ENCODE measurements at regions not wholly inside any gene's neighbourhood (a gene's known extent, or its start where the extent isn't known, plus 50 kb on each side); places are given as distances from the start of the nearest gene placed in this dataset.

GRCh38 chr6:8213995-8214394 is 111.6 kb upstream of the EEF1E1 start:
- no peak for DNase-seq (ENCODE audit: low read depth)
- no peak overlapping the region for H3K4me3 ChIP-seq (ENCODE audit: low read depth, low read length)
- CTCF ChIA-PET: interaction anchor here (4.3 kb wide), 1 partner anchor 82 kb away, joined by 38 read pairs; no protein-coding TSS in a partner anchor
- no peaks in the 10 kb centered on the region for H3K36me3 ChIP-seq (ENCODE audit: control insufficient read depth, insufficient read depth, low read length)
- H3K27me3 ChIP-seq (ENCODE audit: control insufficient read depth, insufficient read depth, low read length): no peaks in the 10 kb centered on the region
- TF ChIP-seq CTCF (IDR thresholded peaks at IDR 0.05; ENCODE audit: insufficient read depth, low read depth, low read length): no peak
- POLR2A ChIA-PET: no interaction called here

- ChIA-PET CTCF (interaction anchor here (1.6 to 4.3 kb wide), 2 partner anchors 11 to 81 kb away, joined by 4 to 38 read pairs; no protein-coding TSS in a partner anchor), POLR2A (no interaction called here)
- no peak for DNase-seq (ENCODE audit: low read depth)
- Histone ChIP-seq H3K27me3 (ENCODE audit: control insufficient read depth, insufficient read depth, low read length) (no peaks in the 10 kb centered on the region), H3K4me3 (ENCODE audit: low read depth, low read length) (no peak overlapping the region), H3K36me3 (ENCODE audit: control insufficient read depth, insufficient read depth, low read length) (no peaks in the 10 kb centered on the region)
- TF ChIP-seq CTCF (IDR thresholded peaks at IDR 0.05; ENCODE audit: insufficient read depth, low read depth, low read length): no peak
These were observed 110.5 kb upstream of the EEF1E1 start for GRCh38 chr6:8212720-8213434.

GRCh38 chr6:8207869-8208191 is 105.5 kb upstream of the EEF1E1 start:
- ChIA-PET POLR2A (no interaction called here), CTCF (interaction anchor here (2.1 to 5.7 kb wide), 2 partner anchors 11 to 77 kb away, joined by 7 to 26 read pairs; no protein-coding TSS in a partner anchor)
- no peaks in the 10 kb centered on the region for H3K27me3 ChIP-seq (ENCODE audit: control insufficient read depth, insufficient read depth, low read length)
- H3K36me3 ChIP-seq (ENCODE audit: control insufficient read depth, insufficient read depth, low read length): no peaks in the 10 kb centered on the region
- no peak for DNase-seq (ENCODE audit: low read depth)
- TF ChIP-seq CTCF (IDR thresholded peaks at IDR 0.05; ENCODE audit: insufficient read depth, low read depth, low read length): no peak
- H3K4me3 ChIP-seq (ENCODE audit: low read depth, low read length): no peak overlapping the region

- Histone ChIP-seq H3K27me3 (ENCODE audit: control insufficient read depth, insufficient read depth, low read length) (no peaks in the 10 kb centered on the region; the same call in 1 of the 2 replicates), H3K36me3 (ENCODE audit: control insufficient read depth, insufficient read depth, low read length) (no peaks in the 10 kb centered on the region), H3K4me3 (ENCODE audit: low read depth, low read length) (no peak overlapping the region)
- POLR2A ChIA-PET: interaction anchor here (0.6 kb wide), 1 partner anchor 107 kb away, joined by 7 read pairs; no protein-coding TSS in a partner anchor
- CTCF ChIA-PET: interaction anchor here (0.6 to 5.7 kb wide), 4 partner anchors 11 to 661 kb away, joined by 3 to 26 read pairs (median 6); no protein-coding TSS in a partner anchor
- no peak for DNase-seq (ENCODE audit: low read depth)
- no peak for TF ChIP-seq CTCF (IDR thresholded peaks at IDR 0.05; ENCODE audit: insufficient read depth, low read depth, low read length)
These were observed 105.0 kb upstream of the EEF1E1 start for GRCh38 chr6:8207191-8207868.

- DNase-seq (ENCODE audit: low read depth): no peak
- Histone ChIP-seq H3K4me3 (ENCODE audit: low read depth, low read length) (no peak overlapping the region), H3K27me3 (ENCODE audit: control insufficient read depth, insufficient read depth, low read length) (no peaks in the 10 kb centered on the region; the same call in 1 of the 2 replicates), H3K36me3 (ENCODE audit: control insufficient read depth, insufficient read depth, low read length) (no peaks in the 10 kb centered on the region)
- TF ChIP-seq CTCF (IDR thresholded peaks at IDR 0.05; ENCODE audit: insufficient read depth, low read depth, low read length): no peak
- ChIA-PET POLR2A (no interaction called here), CTCF (interaction anchor here (0.7 kb wide), 1 partner anchor 70 kb away, joined by 3 read pairs; no protein-coding TSS in a partner anchor)
These were observed 101.0 kb upstream of the EEF1E1 start for GRCh38 chr6:8203337-8203736.

Measured in BJ (cell line).